OCI-M2 (cell line): ENCODE measurements at regions not wholly inside any gene's neighbourhood (a gene's known extent, or its start where the extent isn't known, plus 50 kb on each side); places are given as distances from the start of the nearest gene placed in this dataset.
"Not testable (repeated sequence)": the region's sequence is repeated elsewhere in the genome, so short reads cannot be mapped to it uniquely, and the experiment has no call there.

Experiments used
- DNase-seq: peaks from one replicate; lab custom pipeline; 2025; ENCODE audit not compliant: unreplicated experiment; lab: John Stamatoyannopoulos, UW

DNA sequence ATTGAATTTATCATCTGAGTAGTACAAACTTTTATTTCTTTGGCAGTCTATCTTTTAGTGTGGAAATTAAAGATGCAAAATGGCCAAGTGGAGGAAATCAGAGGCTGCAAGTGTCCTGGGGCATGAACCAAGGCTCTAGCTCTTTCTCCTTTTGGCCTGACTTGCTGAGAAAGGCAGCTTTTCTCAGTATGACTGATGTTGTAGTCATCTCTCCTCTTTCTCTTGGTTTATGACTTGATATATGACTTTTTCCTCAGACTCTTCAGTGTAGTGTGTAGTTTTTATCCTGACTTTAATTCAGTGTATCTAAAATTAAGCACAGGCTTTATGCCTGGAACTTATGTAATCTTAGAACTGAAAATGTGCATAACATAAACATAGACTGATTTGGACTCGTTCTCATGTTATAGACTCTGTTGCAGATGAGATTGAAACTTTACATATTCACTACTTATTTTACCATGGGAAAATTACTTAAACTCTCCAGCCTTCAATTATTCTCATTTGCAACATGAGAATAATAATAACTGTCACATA lies 65.7 kb downstream of the SLITRK5 start:
- DNase-seq = no peak

DNA sequence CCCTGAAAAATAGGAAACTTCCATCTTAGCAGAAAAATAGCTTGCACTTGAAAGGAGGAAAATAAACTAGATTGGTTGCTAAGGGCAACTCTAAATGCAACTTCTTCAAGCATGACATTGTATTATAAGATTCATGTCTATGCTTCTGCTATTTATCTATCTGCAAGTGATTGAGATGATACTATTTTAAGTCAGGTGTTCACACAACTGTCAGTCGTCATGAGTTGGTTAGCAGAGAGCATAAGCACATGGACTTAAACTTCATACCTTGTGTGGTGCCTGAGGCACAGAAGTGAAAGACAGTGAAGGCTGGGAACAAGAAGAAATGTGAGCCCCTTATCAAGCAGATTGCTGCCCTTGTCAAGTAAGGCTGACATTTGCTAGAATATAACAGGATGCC lies 82.9 kb downstream of the SLITRK5 start:
- no peak for DNase-seq

DNA sequence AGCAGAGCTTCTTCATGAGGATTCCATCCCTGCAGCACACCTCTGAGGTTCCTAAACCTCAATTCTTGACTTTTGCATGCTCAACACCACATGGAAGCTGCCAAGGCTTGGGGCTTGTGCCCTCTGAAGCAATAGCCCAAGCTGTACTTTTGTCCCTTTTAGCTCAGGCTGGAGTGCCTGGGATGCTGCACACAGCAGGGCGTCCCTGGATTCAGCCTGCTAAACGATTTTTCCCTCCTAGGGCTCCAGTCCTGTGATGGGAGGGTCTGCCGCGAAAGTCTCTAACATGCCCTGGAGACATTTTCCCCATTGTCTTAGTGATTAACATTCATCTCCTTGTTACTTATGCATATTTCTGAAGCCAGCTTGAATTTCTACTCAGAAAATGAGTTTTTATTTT lies 98.3 kb downstream of the SLITRK5 start:
- DNase-seq = no peak

DNA sequence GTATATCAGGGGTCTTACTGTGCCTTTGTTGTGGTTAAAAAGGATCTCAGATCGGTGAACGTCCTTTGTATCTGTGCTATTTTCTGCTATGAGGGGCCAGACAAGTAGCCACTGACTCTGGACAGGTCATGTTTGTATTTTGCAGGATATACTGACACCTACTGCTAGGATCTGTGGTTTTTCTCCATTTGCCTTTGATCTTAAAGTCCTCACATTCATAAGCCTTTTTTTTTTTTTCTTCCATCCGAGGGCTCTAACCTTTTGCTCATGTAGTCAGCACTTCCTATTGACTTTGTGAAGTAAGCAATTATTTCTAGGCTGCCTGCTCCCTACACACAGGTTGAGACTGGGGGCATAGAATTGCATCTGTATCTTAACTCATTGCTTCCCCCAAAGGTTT lies 106.2 kb downstream of the SLITRK5 start:
- no peak for DNase-seq

DNA sequence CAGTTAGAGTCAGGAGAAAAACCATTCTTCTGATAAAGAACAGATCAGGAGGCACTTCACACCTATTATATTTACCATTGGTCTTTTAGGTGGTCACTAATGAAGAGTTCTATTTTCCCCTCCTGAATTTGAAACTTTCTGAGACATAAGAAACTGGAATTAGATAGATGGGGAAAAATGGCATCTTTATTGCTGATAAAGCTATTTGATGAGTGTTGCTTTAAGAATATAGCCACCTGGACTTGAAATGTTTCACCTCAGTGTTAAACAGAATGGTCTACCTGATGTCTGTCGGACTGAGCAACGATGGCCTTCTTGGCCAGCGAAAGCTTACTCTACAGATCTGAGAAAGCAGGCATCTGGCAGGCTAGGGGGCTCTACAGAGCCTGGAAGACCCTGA lies 107.0 kb downstream of the SLITRK5 start:
- no peak for DNase-seq

DNA sequence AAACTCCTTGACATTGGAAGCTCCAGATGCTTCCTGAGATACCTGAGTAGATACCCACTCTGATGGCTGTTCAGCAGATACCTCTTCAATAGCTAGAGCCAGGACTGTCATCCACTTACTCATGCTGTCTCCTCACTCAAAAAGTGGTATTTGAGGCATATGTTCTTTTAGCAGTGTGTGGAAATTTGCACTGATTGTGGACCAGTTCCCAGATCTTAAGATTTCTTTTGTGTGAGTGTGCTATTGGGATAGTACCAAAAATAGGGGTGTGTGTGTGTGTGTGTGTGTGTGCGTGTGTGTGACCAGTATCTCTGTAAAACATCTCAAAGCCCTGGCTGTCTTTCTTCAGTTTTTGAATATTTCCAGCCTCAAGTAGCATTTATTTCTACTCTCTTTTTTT lies 108.3 kb downstream of the SLITRK5 start:
- no peak for DNase-seq

DNA sequence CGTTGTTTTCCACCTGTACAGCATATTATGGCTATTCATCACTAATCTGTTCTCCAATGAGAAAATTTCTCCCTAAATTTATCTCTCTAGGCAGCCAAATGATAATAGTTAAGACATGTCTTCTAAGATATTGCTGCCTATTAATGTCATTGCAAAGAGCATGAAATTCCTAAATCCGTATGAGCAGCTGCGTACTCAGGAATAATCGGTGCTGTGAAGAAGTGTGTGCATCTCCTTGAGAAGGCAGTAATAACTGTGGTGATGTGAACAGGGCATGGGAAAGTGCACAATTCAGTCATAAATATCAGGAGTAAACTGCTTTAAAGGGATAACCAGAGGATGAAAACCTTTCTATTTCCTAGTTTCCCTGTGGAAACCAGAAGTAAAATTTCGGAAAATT lies 112.2 kb downstream of the SLITRK5 start:
- DNase-seq = no peak

DNA sequence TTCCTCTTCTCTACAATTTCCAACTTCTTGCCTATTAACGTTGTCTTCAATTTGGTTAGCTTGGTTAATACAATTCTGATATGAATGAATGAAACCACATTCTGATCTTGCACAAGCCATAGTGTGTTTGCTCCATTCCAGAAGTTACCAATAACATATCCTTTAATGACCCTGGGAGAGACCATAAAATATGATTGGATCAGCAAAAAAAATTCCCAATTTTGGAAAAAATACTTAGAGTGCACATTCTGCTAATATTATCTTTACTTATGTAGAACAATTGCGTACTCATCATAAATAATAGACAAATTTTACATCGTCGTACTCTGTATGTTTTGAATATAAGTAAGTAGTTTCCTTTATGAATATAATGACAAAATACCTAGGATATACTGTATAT lies 117.2 kb downstream of the SLITRK5 start:
- DNase-seq = no peak

DNA sequence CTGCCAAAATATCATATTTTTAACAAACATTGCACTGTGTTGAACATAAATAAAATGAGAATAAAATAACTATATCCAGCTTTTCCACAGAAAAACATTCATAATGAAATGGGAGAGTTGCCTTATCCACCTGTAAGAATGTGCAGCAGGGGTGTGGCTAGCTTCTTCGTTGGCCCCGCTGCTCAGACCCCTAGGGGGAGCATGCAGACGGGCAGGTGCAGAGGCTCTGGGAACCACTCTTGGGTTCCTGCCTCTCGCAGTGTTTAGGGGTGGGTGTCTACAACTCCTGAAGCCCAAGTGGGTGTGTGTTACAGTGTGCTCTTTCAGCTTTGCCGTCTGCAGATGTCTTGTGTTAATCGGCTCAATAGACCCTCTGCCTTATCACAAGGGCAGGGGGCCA lies 121.7 kb downstream of the SLITRK5 start:
- DNase-seq = no peak

DNA sequence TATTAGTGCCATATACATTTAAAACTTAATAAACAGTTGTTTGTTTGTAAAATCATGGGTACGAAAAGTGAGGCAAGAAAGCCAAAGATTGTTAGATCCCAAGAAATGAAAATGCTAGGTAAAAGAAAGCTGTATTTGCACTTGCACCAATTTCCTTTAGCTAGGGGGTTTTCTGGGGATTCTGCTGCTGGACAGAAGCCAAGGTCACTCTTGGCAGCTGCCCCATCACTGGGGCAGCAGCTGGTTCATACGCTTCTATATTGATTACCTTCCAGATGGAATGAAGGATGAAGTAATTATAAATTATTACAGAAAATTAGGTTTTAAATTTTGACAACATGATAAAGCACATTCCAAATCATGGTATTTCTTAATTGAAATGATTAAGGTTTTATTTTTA lies 127.4 kb downstream of the SLITRK5 start:
- no peak for DNase-seq

DNA sequence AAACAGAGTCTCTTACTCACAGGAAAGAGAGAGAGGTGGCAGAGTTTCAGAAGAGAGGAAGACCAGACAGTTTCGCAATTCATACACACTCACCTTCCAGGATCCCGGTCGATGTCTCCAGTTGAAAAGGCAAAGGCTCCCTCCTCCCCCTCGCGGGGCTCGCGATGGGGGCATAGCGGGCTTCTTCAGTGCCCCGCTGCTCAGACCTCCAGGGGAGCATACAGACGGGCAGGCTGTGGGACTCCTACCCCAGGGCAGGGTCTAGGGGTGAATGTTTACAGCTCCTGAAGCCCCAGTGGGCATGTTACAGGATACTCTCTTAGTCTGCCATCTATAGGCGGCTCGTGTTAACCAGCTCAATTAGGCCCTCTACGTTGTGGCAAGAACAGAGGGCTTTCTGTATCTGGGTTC lies 139.2 kb downstream of the SLITRK5 start:
- DNase-seq = no peak

DNA sequence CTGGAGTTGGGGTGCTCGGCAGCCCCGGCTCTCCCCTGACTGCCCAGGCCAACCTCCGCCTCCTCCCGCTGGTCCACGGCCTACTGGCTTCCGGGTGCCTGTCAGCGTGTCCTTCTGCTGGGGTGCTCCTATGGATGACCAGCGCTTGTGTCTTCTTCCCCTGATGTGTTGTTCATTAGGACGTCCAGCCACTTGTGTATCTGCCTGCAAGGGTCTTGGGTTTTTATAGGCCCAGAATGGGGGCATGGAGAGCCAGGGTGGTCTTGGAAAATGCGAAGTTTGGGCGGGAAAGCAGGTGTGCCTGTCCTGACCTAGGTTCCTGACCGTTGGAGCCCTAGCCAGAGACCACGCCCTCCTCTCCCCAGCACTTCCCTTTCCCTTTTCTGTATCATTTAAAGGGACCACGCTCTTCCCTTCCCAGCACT lies 139.8 kb downstream of the SLITRK5 start:
- no peak for DNase-seq

DNA sequence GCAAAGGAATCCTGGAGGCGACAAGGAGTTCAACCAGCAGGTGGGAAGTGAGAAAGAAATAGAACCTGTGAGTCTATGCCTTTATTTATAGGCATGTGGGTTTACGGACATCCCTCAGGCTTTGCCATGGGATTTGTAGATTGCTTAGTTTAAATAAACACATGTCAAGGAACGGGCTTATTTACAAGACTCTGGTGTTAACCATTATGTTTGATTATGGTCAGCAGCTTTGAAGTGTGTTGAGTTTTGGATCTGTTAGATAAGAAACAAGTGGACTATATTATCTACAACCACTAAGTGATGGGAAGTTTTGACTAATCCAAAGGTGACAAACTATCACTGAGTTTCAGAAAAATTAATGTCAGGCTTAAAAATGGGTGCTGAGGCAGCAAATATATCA lies 143.2 kb downstream of the SLITRK5 start:
- DNase-seq = no peak

DNA sequence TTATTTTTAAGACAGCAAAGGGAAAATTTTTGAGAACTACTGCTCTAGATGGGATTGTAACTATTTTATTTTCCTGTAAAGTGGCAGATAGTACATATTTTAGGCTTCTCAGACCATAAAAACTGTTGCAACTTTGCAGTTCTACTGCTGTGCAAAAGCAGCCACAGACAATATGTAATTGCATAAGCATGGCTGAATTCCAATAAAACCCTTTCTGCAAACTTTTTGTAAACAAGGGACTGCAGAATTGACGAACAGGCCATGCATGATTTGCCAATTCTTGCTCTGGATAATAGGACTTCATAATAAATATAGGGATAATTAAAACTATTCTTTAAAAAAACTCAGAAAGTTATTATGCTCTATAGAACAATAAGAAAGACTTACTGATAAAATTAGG lies 149.1 kb downstream of the SLITRK5 start:
- no peak for DNase-seq

DNA sequence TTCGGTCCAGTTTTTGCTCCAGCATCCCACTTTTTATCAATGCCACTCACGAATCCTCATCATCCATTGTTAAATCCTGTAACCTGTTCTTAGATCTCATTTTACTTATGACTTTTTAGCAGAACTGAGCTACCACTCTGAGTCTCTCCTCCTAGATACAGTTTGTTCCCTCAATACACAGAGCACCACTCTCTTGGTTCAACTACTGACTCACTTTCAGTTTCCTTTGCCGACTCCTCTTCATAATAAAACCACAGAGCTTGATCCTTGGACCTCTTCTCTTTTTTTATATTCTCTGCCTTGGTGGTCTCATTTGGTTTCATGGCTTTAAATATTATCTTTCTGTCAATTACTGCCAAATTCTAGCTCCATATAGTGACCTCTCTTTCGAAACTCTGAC lies 150.3 kb downstream of the SLITRK5 start:
- DNase-seq = no peak

DNA sequence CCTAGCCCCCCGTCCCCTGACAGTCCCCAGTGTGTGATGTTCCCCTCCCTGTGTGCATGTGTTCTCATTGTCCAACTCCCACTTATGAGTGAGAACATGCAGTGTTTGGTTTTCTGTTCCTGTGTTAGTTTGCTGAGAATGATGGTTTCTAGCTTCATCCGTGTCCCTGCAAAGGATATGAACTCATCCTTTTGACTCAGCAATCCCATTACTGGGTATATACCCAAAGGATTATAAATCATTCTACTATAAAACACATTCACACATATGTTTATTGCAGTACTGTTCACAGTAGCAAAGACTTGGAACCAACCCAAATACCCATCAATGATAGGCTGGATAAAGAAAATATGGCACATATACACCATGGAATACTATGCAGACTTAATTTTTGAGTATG lies 155.1 kb downstream of the SLITRK5 start:
- not testable (repeated sequence) for DNase-seq

DNA sequence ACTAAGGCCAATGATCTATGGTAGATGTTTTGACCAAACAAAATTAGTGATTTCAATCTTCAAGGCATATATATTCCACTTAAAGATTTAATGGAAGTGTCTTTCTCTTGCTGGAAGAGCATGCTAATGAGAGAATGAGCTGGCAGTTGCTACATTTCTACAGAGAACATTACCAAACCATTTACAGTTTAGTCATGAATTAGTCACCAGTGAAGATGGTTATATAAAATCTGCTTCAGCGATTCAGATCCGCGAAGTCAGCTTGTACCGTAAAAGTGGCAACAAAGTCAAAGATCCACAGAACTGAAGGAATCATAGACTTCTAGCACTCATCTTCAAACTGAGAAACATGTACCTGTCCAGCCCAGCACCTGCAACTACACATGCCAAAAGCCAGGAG lies 156.3 kb downstream of the SLITRK5 start:
- DNase-seq = no peak

DNA sequence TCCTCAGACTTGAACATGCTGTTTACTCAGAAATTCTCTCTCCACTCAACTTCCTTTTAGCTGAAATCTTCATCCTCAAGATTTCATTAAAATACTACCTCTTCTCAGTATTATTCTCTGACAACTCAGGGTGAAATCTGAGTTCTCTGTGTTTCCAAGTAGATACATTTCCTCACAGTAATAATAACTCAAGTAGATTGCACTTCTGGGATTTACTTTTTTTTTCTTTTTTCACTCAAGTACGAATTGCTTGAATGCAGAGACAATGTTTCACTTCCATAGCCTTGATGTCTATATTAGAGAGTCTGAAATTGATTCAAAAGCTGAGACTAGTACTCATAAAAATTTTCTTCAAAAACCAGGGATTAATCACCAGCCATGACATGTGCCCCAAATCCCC lies 166.4 kb downstream of the SLITRK5 start:
- DNase-seq = no peak

DNA sequence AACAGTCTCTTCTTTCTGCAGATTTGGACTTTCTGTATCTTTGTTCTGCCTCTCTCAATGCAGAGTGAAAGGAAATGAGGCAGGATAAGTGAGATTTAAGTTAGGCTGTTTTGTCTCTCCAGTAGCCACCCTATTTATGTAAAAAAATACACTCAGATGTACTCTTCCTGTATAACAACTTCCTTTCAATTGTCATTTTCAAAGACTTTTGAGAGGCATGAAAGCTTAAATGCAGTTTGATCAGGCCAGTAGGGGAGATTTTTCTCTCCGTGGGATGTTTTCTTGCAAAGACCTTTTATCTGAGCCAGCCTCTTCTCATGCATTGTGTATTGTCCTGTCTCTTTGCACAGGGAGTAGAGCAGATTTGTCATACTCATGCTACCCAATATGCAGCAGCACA lies 166.8 kb downstream of the SLITRK5 start:
- no peak for DNase-seq

DNA sequence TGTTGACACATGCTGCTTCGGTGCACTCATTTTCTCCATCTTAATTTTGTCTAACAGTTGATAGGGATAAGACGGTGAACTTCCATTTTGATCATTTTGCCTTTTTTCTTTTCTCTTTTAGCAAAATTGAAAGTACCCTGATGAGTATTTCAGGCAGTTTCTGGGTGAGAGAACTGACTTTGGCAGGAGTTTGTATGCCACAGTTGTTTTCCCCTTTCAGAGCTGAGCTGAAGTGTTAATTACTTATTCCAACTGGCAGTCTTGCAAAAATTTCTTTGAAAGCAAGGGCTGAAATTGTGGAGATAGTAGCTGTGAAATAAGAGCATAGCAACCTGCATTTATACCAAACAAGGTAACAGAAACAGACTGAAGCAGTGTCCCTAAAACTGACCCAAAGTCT lies 180.2 kb downstream of the SLITRK5 start:
- no peak for DNase-seq

DNA sequence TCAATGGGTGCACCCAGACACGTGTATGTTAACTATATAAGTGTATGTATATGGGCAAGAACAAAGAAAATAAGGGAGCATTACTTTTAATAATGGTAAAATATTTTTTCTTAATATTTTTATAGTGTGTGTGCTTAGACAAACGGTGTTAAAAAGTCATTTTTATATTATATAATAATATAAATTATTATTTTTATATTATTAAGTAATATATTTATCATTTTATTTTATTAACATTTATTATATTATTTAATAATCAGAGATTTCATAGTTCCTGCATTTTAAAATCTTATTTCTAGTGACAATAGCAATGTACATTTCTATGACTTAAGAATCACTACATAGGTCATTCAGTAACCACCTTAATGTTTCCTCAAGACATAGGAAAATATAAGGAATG lies 184.4 kb downstream of the SLITRK5 start:
- no peak for DNase-seq

DNA sequence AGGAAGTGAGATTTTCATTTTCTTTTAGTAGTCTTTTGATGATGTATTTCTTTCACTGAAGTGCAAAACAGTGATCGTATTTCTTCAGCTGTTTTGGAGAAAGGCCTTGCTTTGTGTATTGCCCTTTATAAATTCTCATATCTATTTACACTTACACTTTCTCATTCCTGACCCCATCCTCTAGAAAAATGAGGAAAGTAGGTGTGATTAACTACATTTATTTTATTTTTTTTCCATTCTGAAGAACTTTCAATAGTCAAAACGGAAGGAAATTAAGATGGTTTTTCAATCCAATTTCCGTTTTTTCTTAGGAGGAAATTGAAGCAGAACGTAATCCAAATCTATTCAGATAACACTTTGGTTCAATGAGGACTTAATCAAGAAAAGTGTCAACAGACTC lies 188.1 kb downstream of the SLITRK5 start:
- DNase-seq = no peak

DNA sequence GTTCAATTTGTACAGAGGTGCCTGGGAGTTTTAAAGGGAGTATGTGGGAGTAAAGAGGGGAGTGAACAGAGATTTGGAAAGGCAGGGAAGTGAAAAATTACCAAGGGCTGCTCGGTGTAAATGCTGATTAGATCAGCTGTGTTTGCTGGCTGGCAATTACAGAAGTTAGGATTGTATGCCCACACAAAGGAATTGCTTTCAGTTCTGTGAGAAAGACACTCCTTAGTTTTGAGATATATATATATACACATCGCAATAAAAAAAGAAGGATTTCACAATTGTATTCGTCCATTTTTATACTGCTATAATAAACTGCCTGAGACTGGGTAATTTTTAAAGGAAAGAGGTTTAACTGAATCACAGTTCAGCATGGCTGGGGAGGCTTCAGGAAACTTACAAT lies 196.3 kb downstream of the SLITRK5 start:
- no peak for DNase-seq

DNA sequence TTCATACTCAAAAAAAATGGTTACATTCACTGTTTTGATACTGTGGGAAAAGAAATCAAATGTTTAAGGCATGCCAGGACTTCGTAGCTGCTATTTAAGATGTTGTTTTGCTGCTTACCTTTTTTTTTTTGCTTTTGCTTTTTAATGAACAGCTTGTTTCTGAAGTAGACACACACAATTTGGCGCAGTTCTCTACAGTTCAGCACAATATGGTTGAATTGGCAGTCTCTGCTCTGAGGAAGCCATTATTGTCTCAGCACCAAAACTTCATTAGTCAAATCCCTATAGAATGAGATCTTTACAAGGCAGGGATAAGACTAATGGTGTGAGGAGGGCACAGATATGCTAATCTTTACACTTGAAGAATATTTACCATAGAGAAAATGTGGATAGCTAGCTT lies 197.6 kb downstream of the SLITRK5 start:
- no peak for DNase-seq
